ENCODE measurements at regions not wholly inside any gene's neighbourhood (a gene's known extent, or its start where the extent isn't known, plus 50 kb on each side); places are given as distances from the start of the nearest gene placed in this dataset.
"Not testable (repeated sequence)": the region's sequence is repeated elsewhere in the genome, so short reads cannot be mapped to it uniquely, and the experiment has no call there.

- TF ChIP-seq ELF4 (CRISPR knock-in tag; IDR thresholded peaks at IDR 0.05; ENCODE audit: borderline replicate concordance) (peak; percentile 76; the same call in 1 of the 2 replicates), ZMYM4 (CRISPR knock-in tag; IDR thresholded peaks at IDR 0.05) (peak; percentile 99), CBFB (CRISPR knock-in tag; IDR thresholded peaks at IDR 0.05) (peak; percentile 78), DRAP1 (CRISPR knock-in tag; IDR thresholded peaks at IDR 0.05) (peak; percentile 39), HOXA3 (CRISPR knock-in tag; IDR thresholded peaks at IDR 0.05) (peak; percentile 100), ZFX (CRISPR knock-in tag; IDR thresholded peaks at IDR 0.05; ENCODE audit: low read depth) (peak; percentile 95), RFXAP (CRISPR knock-in tag; IDR thresholded peaks at IDR 0.05; ENCODE audit: borderline replicate concordance) (peak; percentile 98), ZNF574 (CRISPR knock-in tag; IDR thresholded peaks at IDR 0.05) (peak; percentile 96), HDAC2 (CRISPR knock-in tag; IDR thresholded peaks at IDR 0.05) (peak; percentile 60), MAFK (conservative IDR thresholded peaks at IDR 0.05 in 1 of 2, IDR thresholded peaks at IDR 0.05 in 1 of 2; ENCODE audit: low read length in 2 of 2) (0 out of 4 replicates have a peak, but pooled peaks of 1 of the 2 experiments have one; percentile 15), SMAD3 (CRISPR knock-in tag; IDR thresholded peaks at IDR 0.05) (peak; percentile 52; the same call in 1 of the 2 replicates), ZKSCAN1 (IDR thresholded peaks at IDR 0.05; ENCODE audit: low read length) (0 out of 2 replicates have a peak, but pooled peaks have one; percentile 15), DNMT1 (CRISPR knock-in tag; IDR thresholded peaks at IDR 0.05) (0 out of 2 replicates have a peak, but pooled peaks have one; percentile 65)
- TF ChIP-seq, protein P1, sequence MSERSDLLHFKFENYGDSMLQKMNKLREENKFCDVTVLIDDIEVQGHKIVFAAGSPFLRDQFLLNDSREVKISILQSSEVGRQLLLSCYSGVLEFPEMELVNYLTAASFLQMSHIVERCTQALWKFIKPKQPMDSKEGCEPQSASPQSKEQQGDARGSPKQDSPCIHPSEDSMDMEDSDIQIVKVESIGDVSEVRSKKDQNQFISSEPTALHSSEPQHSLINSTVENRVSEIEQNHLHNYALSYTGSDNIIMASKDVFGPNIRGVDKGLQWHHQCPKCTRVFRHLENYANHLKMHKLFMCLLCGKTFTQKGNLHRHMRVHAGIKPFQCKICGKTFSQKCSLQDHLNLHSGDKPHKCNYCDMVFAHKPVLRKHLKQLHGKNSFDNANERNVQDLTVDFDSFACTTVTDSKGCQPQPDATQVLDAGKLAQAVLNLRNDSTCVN (CRISPR knock-in tag; IDR thresholded peaks at IDR 0.05; ENCODE audit: borderline replicate concordance): 0 out of 2 replicates have a peak, but pooled peaks have one; percentile 31
- TF ChIP-seq, protein P2, sequence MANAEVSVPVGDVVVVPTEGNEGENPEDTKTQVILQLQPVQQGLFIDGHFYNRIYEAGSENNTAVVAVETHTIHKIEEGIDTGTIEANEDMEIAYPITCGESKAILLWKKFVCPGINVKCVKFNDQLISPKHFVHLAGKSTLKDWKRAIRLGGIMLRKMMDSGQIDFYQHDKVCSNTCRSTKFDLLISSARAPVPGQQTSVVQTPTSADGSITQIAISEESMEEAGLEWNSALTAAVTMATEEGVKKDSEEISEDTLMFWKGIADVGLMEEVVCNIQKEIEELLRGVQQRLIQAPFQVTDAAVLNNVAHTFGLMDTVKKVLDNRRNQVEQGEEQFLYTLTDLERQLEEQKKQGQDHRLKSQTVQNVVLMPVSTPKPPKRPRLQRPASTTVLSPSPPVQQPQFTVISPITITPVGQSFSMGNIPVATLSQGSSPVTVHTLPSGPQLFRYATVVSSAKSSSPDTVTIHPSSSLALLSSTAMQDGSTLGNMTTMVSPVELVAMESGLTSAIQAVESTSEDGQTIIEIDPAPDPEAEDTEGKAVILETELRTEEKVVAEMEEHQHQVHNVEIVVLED (CRISPR knock-in tag; IDR thresholded peaks at IDR 0.05; ENCODE audit: borderline replicate concordance): peak; percentile 85
- TF ChIP-seq, protein P3, sequence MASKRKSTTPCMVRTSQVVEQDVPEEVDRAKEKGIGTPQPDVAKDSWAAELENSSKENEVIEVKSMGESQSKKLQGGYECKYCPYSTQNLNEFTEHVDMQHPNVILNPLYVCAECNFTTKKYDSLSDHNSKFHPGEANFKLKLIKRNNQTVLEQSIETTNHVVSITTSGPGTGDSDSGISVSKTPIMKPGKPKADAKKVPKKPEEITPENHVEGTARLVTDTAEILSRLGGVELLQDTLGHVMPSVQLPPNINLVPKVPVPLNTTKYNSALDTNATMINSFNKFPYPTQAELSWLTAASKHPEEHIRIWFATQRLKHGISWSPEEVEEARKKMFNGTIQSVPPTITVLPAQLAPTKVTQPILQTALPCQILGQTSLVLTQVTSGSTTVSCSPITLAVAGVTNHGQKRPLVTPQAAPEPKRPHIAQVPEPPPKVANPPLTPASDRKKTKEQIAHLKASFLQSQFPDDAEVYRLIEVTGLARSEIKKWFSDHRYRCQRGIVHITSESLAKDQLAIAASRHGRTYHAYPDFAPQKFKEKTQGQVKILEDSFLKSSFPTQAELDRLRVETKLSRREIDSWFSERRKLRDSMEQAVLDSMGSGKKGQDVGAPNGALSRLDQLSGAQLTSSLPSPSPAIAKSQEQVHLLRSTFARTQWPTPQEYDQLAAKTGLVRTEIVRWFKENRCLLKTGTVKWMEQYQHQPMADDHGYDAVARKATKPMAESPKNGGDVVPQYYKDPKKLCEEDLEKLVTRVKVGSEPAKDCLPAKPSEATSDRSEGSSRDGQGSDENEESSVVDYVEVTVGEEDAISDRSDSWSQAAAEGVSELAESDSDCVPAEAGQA (IDR thresholded peaks at IDR 0.05; ENCODE audit: low read depth): peak; percentile 100
- TF ChIP-seq, protein P3 (CRISPR knock-in tag; IDR thresholded peaks at IDR 0.05; ENCODE audit: borderline replicate concordance): not testable (repeated sequence)
Observed at GRCh38 chr4:118591339-118592046, 93.7 kb upstream of the METTL14 start (continued).

All from HepG2 (cell line).